ENCODE measurements at regions not wholly inside any gene's neighbourhood (a gene's known extent, or its start where the extent isn't known, plus 50 kb on each side); places are given as distances from the start of the nearest gene placed in this dataset.

GRCh38 chr6:140684776-140685550 lies 1310.5 kb upstream of the CITED2 start:
- no peak for TF ChIP-seq EZH2 (IDR thresholded peaks at IDR 0.05; ENCODE audit: low read depth)
- TF ChIP-seq, protein P1, sequence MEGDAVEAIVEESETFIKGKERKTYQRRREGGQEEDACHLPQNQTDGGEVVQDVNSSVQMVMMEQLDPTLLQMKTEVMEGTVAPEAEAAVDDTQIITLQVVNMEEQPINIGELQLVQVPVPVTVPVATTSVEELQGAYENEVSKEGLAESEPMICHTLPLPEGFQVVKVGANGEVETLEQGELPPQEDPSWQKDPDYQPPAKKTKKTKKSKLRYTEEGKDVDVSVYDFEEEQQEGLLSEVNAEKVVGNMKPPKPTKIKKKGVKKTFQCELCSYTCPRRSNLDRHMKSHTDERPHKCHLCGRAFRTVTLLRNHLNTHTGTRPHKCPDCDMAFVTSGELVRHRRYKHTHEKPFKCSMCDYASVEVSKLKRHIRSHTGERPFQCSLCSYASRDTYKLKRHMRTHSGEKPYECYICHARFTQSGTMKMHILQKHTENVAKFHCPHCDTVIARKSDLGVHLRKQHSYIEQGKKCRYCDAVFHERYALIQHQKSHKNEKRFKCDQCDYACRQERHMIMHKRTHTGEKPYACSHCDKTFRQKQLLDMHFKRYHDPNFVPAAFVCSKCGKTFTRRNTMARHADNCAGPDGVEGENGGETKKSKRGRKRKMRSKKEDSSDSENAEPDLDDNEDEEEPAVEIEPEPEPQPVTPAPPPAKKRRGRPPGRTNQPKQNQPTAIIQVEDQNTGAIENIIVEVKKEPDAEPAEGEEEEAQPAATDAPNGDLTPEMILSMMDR (conservative IDR thresholded peaks at IDR 0.05) = no peak

Data from PC-9 (cell line).